ENCODE measurements at regions not wholly inside any gene's neighbourhood (a gene's known extent, or its start where the extent isn't known, plus 50 kb on each side); places are given as distances from the start of the nearest gene placed in this dataset.

- DNase-seq = no peak
Measured at GRCh38 chr1:57704231-57704630, 280.4 kb upstream of the DAB1 start.

GRCh38 chr1:57696904-57697303 is 273.0 kb upstream of the DAB1 start:
- no peak for DNase-seq

GRCh38 chr1:57696043-57696442 is 272.2 kb upstream of the DAB1 start:
- no peak for DNase-seq

- no peak for DNase-seq
Measured at GRCh38 chr1:57686306-57686705, 262.4 kb upstream of the DAB1 start.

GRCh38 chr1:57683037-57683942 is 259.4 kb upstream of the DAB1 start:
- no peak for DNase-seq

- no peak for DNase-seq
Measured at GRCh38 chr1:57678138-57678537, 254.3 kb upstream of the DAB1 start.

GRCh38 chr1:57675776-57676175 is 251.9 kb upstream of the DAB1 start:
- no peak for DNase-seq

GRCh38 chr1:57674801-57675200 is 250.9 kb upstream of the DAB1 start:
- no peak for DNase-seq

- DNase-seq = no peak
Measured at GRCh38 chr1:57672346-57673140, 248.7 kb upstream of the DAB1 start.

GRCh38 chr1:57671750-57672149 is 247.9 kb upstream of the DAB1 start:
- DNase-seq = no peak

GRCh38 chr1:57659804-57660203 is 235.9 kb upstream of the DAB1 start:
- DNase-seq = no peak

- no peak for DNase-seq
Measured at GRCh38 chr1:57655161-57655560, 231.3 kb upstream of the DAB1 start.

GRCh38 chr1:57644667-57645066 is 220.8 kb upstream of the DAB1 start:
- no peak for DNase-seq

- no peak for DNase-seq
Measured at GRCh38 chr1:57638239-57638638, 214.4 kb upstream of the DAB1 start.

- DNase-seq = peak; percentile 53
Measured at GRCh38 chr1:57637155-57637554, 213.3 kb upstream of the DAB1 start.

- no peak for DNase-seq
Measured at GRCh38 chr1:57633881-57634280, 210.0 kb upstream of the DAB1 start.

- DNase-seq = no peak
Measured at GRCh38 chr1:57633056-57633455, 209.2 kb upstream of the DAB1 start.

GRCh38 chr1:57632401-57632800 is 208.5 kb upstream of the DAB1 start:
- DNase-seq = no peak

- no peak for DNase-seq
Measured at GRCh38 chr1:57627612-57628011, 203.8 kb upstream of the DAB1 start.

GRCh38 chr1:57623791-57624538 is 200.1 kb upstream of the DAB1 start:
- DNase-seq = peak; percentile 16

- peak; percentile 8 for DNase-seq
Measured at GRCh38 chr1:57623039-57623790, 199.4 kb upstream of the DAB1 start.

GRCh38 chr1:57621776-57622175 is 197.9 kb upstream of the DAB1 start:
- no peak for DNase-seq

GRCh38 chr1:57620605-57621004 is 196.7 kb upstream of the DAB1 start:
- DNase-seq = peak; percentile 62
